ENCODE measurements at regions not wholly inside any gene's neighbourhood (a gene's known extent, or its start where the extent isn't known, plus 50 kb on each side); places are given as distances from the start of the nearest gene placed in this dataset.
A peak's percentile ranks its signal among the peaks of the same experiment; 100 is the strongest.
"Not testable (repeated sequence)": the region's sequence is repeated elsewhere in the genome, so short reads cannot be mapped to it uniquely, and the experiment has no call there.

GRCh38 chr4:166198516-166199310 is 325.7 kb downstream of the TLL1 start:
- no peaks in the 10 kb centered on the region for H3K9me3 ChIP-seq (ENCODE audit: low read depth)
- Mint-ChIP-seq H3K9me3 (no peaks in the 10 kb centered on the region), H3K4me1 (no peaks in the 10 kb centered on the region), H3K27ac (no peak overlapping the region), H3K4me3 (no peak overlapping the region), H3K36me3 (no peaks in the 10 kb centered on the region), H3K27me3 (ENCODE audit: insufficient read depth, low read depth) (no peaks in the 10 kb centered on the region)
- TF ChIP-seq CTCF (IDR thresholded peaks at IDR 0.05) = peak; percentile 10
- no peak for TF ChIP-seq EZH2phosphoT487 (IDR thresholded peaks at IDR 0.05)
- TF ChIP-seq EZH2 (IDR thresholded peaks at IDR 0.05) = no peak
- H2AFZ ChIP-seq (replicated peaks) = peak overlapping the region; percentile 51
- H3K9ac ChIP-seq = no peak overlapping the region
- H3K27me3 ChIP-seq = no peaks in the 10 kb centered on the region
- H4K20me1 ChIP-seq (ENCODE audit: low read depth) = no peaks in the 10 kb centered on the region
- H3K4me2 ChIP-seq = no peak overlapping the region
- H3K4me3 ChIP-seq = no peak overlapping the region
- no peaks in the 10 kb centered on the region for H3K4me1 ChIP-seq
- H3F3A ChIP-seq (ENCODE audit: low read depth) = no peaks in the 10 kb centered on the region
- no peaks in the 10 kb centered on the region for H3K36me3 ChIP-seq
- no peak for DNase-seq (ENCODE audit: low spot score)
- no peaks in the 10 kb centered on the region for H3K79me2 ChIP-seq (ENCODE audit: low read depth)
- no peak overlapping the region for H3K27ac ChIP-seq

- Mint-ChIP-seq H3K27ac (no peak overlapping the region), H3K4me1 (no peaks in the 10 kb centered on the region), H3K27me3 (ENCODE audit: insufficient read depth, low read depth) (no peaks in the 10 kb centered on the region), H3K36me3 (no peaks in the 10 kb centered on the region), H3K4me3 (no peak overlapping the region), H3K9me3 (no peaks in the 10 kb centered on the region)
- H3K79me2 ChIP-seq (ENCODE audit: low read depth) = no peaks in the 10 kb centered on the region
- H2AFZ ChIP-seq (replicated peaks) = peak overlapping the region; percentile 100
- peak overlapping the region; percentile 9 for H3K4me2 ChIP-seq
- H3K9me3 ChIP-seq (ENCODE audit: low read depth) = no peaks in the 10 kb centered on the region
- H3F3A ChIP-seq (ENCODE audit: low read depth) = no peaks in the 10 kb centered on the region
- TF ChIP-seq EZH2phosphoT487 (IDR thresholded peaks at IDR 0.05) (no peak), CTCF (IDR thresholded peaks at IDR 0.05) (no peak), EZH2 (IDR thresholded peaks at IDR 0.05) (no peak)
- no peak overlapping the region for H3K27ac ChIP-seq
- H3K4me1 ChIP-seq = no peaks in the 10 kb centered on the region
- H3K9ac ChIP-seq = no peak overlapping the region
- no peaks in the 10 kb centered on the region for H4K20me1 ChIP-seq (ENCODE audit: low read depth)
- H3K27me3 ChIP-seq = no peaks in the 10 kb centered on the region
- no peak overlapping the region for H3K4me3 ChIP-seq
- no peaks in the 10 kb centered on the region for H3K36me3 ChIP-seq
- peak; percentile 33 for DNase-seq (ENCODE audit: low spot score)
Observed at GRCh38 chr4:166202991-166203390, 330.0 kb downstream of the TLL1 start.

- not testable (repeated sequence) for H3K4me1 Mint-ChIP-seq; H3K79me2 ChIP-seq (ENCODE audit: low read depth); H3K27me3 Mint-ChIP-seq (ENCODE audit: insufficient read depth, low read depth); H4K20me1 ChIP-seq (ENCODE audit: low read depth); DNase-seq (ENCODE audit: low spot score); H3K36me3 Mint-ChIP-seq; H3K27ac ChIP-seq; H3K4me1 ChIP-seq; H3K4me2 ChIP-seq; H3K27me3 ChIP-seq; H3K36me3 ChIP-seq; H3F3A ChIP-seq (ENCODE audit: low read depth); H3K4me3 ChIP-seq; H3K9me3 ChIP-seq (ENCODE audit: low read depth); H3K9ac ChIP-seq; H3K27ac Mint-ChIP-seq; H2AFZ ChIP-seq (replicated peaks); H3K4me3 Mint-ChIP-seq
- H3K9me3 Mint-ChIP-seq = peaks cover 21% of the 10 kb centered on the region
Observed at GRCh38 chr4:166212326-166212725, 339.3 kb downstream of the TLL1 start.

GRCh38 chr4:166222271-166222670 is 349.2 kb downstream of the TLL1 start:
- Histone ChIP-seq H3K27me3 (no peaks in the 10 kb centered on the region), H3F3A (ENCODE audit: low read depth) (no peaks in the 10 kb centered on the region), H3K4me2 (no peak overlapping the region), H3K79me2 (ENCODE audit: low read depth) (no peaks in the 10 kb centered on the region), H3K27ac (no peak overlapping the region), H2AFZ (replicated peaks) (no peak overlapping the region), H4K20me1 (ENCODE audit: low read depth) (no peaks in the 10 kb centered on the region), H3K4me3 (no peak overlapping the region), H3K9me3 (ENCODE audit: low read depth) (no peaks in the 10 kb centered on the region), H3K4me1 (no peaks in the 10 kb centered on the region), H3K9ac (no peak overlapping the region), H3K36me3 (no peaks in the 10 kb centered on the region)
- H3K27ac Mint-ChIP-seq = no peak overlapping the region
- no peaks in the 10 kb centered on the region for H3K4me1 Mint-ChIP-seq
- H3K9me3 Mint-ChIP-seq = no peaks in the 10 kb centered on the region
- H3K27me3 Mint-ChIP-seq (ENCODE audit: insufficient read depth, low read depth) = no peaks in the 10 kb centered on the region
- TF ChIP-seq EZH2 (IDR thresholded peaks at IDR 0.05) (no peak), EZH2phosphoT487 (IDR thresholded peaks at IDR 0.05) (no peak), CTCF (IDR thresholded peaks at IDR 0.05) (no peak)
- DNase-seq (ENCODE audit: low spot score) = no peak
- H3K4me3 Mint-ChIP-seq = no peak overlapping the region
- H3K36me3 Mint-ChIP-seq = no peaks in the 10 kb centered on the region
